ENCODE measurements at regions not wholly inside any gene's neighbourhood (a gene's known extent, or its start where the extent isn't known, plus 50 kb on each side); places are given as distances from the start of the nearest gene placed in this dataset.
A peak's percentile ranks its signal among the peaks of the same experiment; 100 is the strongest.

DNA sequence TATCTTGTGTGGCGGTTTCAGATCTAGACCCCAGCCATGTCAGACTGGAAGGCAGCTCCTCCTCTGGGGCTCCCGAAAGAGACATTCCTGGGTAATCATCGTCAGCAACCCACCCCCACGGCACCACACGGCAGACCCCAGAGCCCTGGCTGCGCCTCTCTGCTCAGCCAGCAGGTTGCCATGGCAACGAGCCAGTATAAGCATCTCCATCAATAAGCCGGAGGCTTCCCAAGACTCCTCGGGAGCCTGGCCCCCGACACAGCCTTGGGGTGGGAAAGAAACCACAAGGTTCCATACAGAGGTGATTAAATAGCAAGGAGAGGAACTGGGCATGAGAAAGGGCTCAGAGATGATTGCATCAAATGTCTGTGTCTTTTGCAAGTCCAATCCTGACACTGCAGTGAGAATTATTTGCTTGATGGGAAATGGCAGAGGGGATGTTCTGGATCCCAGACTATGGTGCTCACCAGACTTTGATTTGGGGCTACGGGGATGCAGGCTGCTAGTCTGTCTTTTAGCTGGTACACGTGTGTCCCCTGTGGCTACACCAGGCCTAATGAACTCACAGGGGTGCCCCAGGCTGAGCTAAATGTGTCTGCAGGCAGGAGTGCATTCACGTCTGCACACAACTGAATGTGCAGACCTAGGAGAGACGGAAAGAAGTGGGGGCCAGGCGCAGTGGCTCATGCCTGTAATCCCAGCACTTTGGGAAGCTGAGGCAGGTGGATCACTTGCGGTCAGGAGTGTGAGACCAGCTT is 320.5 kb upstream of the TNRC6C start:
- no peak overlapping the region for H3K4me2 ChIP-seq (ENCODE audit: low read length)
- H3K9ac ChIP-seq (ENCODE audit: low read depth, low read length) = no peak overlapping the region
- no peak overlapping the region for H3K4me3 ChIP-seq (ENCODE audit: low read length)
- no peaks in the 10 kb centered on the region for H3K9me3 ChIP-seq (replicated peaks; ENCODE audit: low read length)
- peaks cover 71% of the 10 kb centered on the region for H3K27me3 ChIP-seq (ENCODE audit: control insufficient read depth, insufficient read depth, low read length)
- no peaks in the 10 kb centered on the region for H3K36me3 ChIP-seq (ENCODE audit: insufficient read depth, low read length)
- no peaks in the 10 kb centered on the region for H3K4me1 ChIP-seq (ENCODE audit: control insufficient read depth, insufficient read depth, low read length)

DNA sequence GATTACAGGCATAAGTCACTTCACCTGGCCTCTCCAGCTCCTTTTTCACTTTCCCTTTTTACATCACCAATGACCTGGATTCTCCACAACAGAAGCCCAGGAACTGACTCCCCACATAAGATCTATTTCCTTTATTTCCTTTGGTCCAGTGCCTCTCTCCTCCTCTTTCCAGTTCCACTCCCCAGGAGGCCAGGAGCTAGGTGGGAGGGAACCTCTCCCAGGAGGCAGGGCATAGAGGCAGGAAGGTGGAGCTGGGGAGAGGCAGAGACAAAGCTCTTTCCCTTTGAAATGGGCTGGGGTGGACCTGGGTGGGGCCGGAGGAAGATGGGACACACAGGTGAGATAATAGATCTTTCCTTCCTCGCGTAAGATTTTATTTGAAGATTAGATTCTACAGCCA is 318.3 kb upstream of the TNRC6C start:
- H3K4me3 ChIP-seq (ENCODE audit: low read length) = no peak overlapping the region
- H3K36me3 ChIP-seq (ENCODE audit: insufficient read depth, low read length) = no peaks in the 10 kb centered on the region
- H3K9ac ChIP-seq (ENCODE audit: low read depth, low read length) = no peak overlapping the region
- peaks cover 2% of the 10 kb centered on the region for H3K4me1 ChIP-seq (ENCODE audit: control insufficient read depth, insufficient read depth, low read length)
- H3K9me3 ChIP-seq (replicated peaks; ENCODE audit: low read length) = no peaks in the 10 kb centered on the region
- peaks cover 84% of the 10 kb centered on the region for H3K27me3 ChIP-seq (ENCODE audit: control insufficient read depth, insufficient read depth, low read length)
- H3K4me2 ChIP-seq (ENCODE audit: low read length) = no peak overlapping the region

DNA sequence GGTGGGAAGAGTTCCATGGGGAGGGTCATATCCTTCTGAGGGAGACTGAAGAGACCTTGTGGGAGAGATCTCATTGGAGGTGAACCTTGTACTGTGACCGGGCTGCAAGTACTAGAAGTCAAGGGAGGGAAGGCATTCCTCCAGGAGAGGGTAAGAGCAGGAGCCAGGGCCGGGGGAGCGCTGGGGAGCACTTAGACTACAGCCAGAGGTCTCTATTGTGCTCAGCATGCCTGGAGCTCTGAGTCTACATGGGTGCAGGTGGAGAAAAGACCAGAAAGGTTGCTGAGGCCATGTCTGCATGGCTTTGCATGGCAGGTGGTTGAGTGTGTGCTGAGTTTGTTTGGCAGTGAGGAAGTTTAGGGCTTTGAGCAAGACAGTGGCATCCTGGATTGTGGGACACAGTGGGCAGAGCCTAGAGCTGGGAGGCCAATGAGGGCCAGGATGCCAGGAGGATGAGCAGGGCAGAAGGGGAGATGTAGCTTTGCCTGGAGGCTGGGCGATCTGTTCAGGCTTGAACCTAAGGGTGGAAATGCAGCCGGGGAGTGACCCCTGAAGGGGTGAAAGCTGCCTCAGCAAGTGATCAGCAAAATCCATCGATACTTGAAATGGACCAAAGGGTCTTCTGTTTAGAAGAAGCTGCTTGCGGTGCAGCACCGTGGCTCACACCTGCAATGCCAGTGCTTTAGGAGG is 317.4 kb upstream of the TNRC6C start:
- peaks cover 83% of the 10 kb centered on the region for H3K27me3 ChIP-seq (ENCODE audit: control insufficient read depth, insufficient read depth, low read length)
- peaks cover 9% of the 10 kb centered on the region for H3K4me1 ChIP-seq (ENCODE audit: control insufficient read depth, insufficient read depth, low read length)
- H3K4me2 ChIP-seq (ENCODE audit: low read length) = no peak overlapping the region
- H3K9me3 ChIP-seq (replicated peaks; ENCODE audit: low read length) = no peaks in the 10 kb centered on the region
- no peak overlapping the region for H3K4me3 ChIP-seq (ENCODE audit: low read length)
- H3K9ac ChIP-seq (ENCODE audit: low read depth, low read length) = no peak overlapping the region
- H3K36me3 ChIP-seq (ENCODE audit: insufficient read depth, low read length) = no peaks in the 10 kb centered on the region

DNA sequence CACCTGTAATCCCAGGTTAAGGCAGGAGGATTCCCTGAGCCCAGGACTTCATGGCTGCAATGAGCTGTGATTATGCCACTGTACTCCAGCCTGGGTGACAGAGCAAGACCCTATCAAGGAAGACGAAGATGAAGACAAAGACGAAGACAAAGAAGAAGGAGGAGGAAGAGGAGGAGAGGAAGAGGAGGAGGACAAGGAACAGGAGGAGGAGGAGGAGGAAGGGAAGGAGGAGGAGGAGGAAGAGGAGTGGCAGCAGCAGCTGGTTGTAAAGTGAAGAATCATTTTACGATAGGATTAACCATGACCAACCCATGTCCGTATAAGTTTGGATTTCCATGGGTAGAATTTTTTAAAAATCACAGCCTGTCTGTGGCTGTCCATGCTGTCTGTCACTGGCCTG is 316.8 kb upstream of the TNRC6C start:
- no peaks in the 10 kb centered on the region for H3K9me3 ChIP-seq (replicated peaks; ENCODE audit: low read length)
- peaks cover 76% of the 10 kb centered on the region for H3K27me3 ChIP-seq (ENCODE audit: control insufficient read depth, insufficient read depth, low read length)
- H3K4me3 ChIP-seq (ENCODE audit: low read length) = no peak overlapping the region

DNA sequence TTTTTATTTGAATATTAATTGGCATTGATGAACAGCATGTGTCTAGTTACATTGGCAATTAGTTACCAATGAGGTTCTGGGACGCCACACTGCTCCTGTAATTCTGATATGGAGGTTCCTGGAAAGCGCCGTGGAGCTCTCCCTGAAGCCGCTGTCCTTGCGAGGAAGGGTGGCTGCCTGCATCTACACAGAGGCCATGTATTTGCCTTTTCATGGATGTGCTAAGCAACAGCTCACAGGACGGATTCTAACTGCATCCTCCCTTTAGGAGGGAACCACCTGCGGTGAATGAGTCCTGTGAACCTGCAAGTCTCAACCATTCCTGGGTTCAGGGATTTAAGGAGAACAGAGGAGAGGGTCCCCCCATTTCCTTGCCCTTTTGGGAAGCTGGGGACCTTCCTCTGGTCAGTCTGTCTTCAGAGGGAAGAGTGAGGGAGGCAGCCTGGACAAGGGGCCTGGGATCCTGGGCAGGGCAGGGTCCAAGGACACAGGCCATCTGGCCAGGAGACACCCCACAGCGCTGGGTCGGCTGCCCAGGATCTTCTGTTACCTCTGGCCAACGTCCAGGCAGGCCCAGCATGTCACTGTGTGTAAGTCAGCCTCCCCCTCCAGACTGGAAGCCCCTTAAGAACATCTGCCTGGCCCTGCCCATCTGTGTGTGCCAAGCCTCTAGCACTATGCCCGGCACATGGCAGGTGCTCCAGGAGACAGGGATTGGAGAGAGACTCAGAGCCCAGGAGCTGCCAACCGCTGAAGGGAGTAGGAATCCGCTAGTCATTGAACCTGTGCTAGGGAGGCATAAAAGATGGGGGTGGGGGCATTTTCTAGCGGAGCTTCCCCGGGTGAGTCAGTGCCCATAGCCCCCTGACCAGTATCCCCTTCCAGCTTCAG is 314.1 kb upstream of the TNRC6C start:
- Histone ChIP-seq H3K27me3 (ENCODE audit: control insufficient read depth, insufficient read depth, low read length) (peaks cover 53% of the 10 kb centered on the region), H3K9ac (ENCODE audit: low read depth, low read length) (no peak overlapping the region), H3K36me3 (ENCODE audit: insufficient read depth, low read length) (no peaks in the 10 kb centered on the region), H3K4me2 (ENCODE audit: low read length) (no peak overlapping the region), H3K9me3 (replicated peaks; ENCODE audit: low read length) (peaks cover under 1% of the 10 kb centered on the region), H3K4me3 (ENCODE audit: low read length) (no peak overlapping the region), H3K4me1 (ENCODE audit: control insufficient read depth, insufficient read depth, low read length) (peaks cover 9% of the 10 kb centered on the region)

More for the DNA sequence above, 316.8 kb upstream of the TNRC6C start:
- no peak overlapping the region for H3K9ac ChIP-seq (ENCODE audit: low read depth, low read length)
- H3K4me2 ChIP-seq (ENCODE audit: low read length) = no peak overlapping the region
- no peaks in the 10 kb centered on the region for H3K36me3 ChIP-seq (ENCODE audit: insufficient read depth, low read length)
- peaks cover 9% of the 10 kb centered on the region for H3K4me1 ChIP-seq (ENCODE audit: control insufficient read depth, insufficient read depth, low read length)

DNA sequence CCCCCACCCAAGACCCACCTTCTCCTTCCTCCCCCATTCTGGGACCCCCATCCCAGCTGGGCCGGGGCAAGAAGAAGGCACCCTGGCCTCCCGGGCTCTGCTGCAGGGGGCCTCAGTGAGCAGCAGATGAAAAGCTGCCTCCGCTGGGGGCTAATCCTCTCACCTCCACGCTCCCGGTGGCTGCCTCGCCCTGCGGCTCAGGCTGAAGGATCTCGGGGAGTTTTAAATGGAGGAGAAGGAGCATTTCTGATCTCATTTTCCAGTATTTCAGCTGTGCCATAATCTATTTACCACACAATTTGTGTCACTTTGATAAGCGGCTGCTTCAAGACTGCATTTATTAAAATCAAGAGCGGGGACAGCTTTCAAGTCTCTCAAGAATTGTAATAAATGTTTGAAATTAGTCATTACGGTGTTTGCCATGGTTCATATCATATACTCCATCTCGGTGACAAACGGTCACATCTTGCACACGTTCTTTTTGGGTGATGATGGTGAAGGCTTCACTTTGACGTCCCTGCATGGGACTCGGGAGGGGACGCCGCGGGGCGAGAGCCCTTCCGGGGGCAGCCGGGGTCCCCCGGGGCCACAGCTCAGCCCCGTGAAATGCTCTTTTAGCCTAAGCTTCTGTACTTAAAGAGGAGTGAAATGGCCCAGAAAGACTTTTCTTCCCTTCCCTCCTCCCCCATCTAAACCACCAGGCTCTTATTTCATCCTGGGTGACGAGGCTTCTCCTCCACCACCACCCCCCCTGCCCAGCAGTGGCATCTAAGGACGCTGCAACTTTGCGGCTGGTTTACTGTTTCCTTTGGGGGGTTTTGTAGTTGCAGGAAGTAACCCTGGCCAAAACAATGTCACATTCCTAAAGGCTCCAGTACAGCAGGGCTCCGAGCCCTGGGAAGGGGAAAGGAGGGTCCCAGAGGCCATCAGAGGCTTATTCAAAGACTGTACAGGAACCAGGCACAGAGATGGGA is 313.1 kb upstream of the TNRC6C start:
- Histone ChIP-seq H3K9ac (ENCODE audit: low read depth, low read length) (no peak overlapping the region), H3K36me3 (ENCODE audit: insufficient read depth, low read length) (no peaks in the 10 kb centered on the region), H3K9me3 (replicated peaks; ENCODE audit: low read length) (peaks cover 2% of the 10 kb centered on the region), H3K4me1 (ENCODE audit: control insufficient read depth, insufficient read depth, low read length) (peaks cover 9% of the 10 kb centered on the region), H3K4me2 (ENCODE audit: low read length) (peak overlapping the region; percentile 75), H3K4me3 (ENCODE audit: low read length) (peak overlapping the region; percentile 44), H3K27me3 (ENCODE audit: control insufficient read depth, insufficient read depth, low read length) (peaks cover 49% of the 10 kb centered on the region)

DNA sequence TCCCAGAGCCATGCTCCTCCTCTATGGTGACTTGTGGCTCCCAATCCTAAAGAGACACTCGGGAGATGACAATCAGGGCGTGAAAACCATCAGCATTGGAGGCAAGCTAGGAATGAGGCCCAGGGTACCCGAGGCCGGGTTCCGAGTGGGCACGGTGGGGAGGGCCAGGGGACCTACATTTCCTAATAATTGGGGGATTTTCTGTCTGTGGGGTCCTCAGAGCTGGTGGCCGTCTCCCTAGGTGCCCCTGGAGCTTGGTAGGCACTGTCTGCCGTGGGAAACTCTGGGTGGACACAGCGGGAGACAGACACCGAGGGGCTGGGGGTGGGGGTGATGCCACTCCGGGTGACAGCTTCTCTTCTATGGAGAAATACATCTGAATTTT is 312.5 kb upstream of the TNRC6C start:
- peak overlapping the region; percentile 44 for H3K4me3 ChIP-seq (ENCODE audit: low read length)
- H3K9ac ChIP-seq (ENCODE audit: low read depth, low read length) = no peak overlapping the region
- H3K27me3 ChIP-seq (ENCODE audit: control insufficient read depth, insufficient read depth, low read length) = peaks cover 50% of the 10 kb centered on the region
- no peaks in the 10 kb centered on the region for H3K36me3 ChIP-seq (ENCODE audit: insufficient read depth, low read length)
- peaks cover 9% of the 10 kb centered on the region for H3K4me1 ChIP-seq (ENCODE audit: control insufficient read depth, insufficient read depth, low read length)
- H3K9me3 ChIP-seq (replicated peaks; ENCODE audit: low read length) = peaks cover 2% of the 10 kb centered on the region
- peak overlapping the region; percentile 75 for H3K4me2 ChIP-seq (ENCODE audit: low read length)

DNA sequence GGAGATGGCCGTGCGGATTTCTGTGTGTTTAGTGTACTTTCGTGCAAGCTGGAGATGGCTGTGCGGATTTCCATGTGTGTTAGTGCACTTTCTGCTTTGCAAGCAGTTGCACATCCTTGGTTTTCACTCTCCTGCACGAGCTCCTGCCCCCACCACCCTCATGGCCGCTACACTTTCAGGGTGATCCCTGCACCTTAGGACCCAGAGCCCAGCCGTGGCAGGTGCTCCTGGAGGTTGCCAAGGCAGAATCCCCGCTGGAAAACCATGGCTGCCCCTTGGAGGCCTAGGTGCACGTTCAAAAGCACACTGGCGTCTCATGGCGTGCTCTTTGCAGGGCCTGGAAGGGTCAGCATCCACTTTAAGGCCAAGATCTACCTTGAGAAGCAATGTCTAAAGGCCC is 311.0 kb upstream of the TNRC6C start:
- peaks cover 9% of the 10 kb centered on the region for H3K4me1 ChIP-seq (ENCODE audit: control insufficient read depth, insufficient read depth, low read length)
- H3K4me3 ChIP-seq (ENCODE audit: low read length) = no peak overlapping the region
- no peaks in the 10 kb centered on the region for H3K36me3 ChIP-seq (ENCODE audit: insufficient read depth, low read length)
- H3K4me2 ChIP-seq (ENCODE audit: low read length) = no peak overlapping the region
- no peak overlapping the region for H3K9ac ChIP-seq (ENCODE audit: low read depth, low read length)
- peaks cover 50% of the 10 kb centered on the region for H3K27me3 ChIP-seq (ENCODE audit: control insufficient read depth, insufficient read depth, low read length)
- H3K9me3 ChIP-seq (replicated peaks; ENCODE audit: low read length) = peaks cover 2% of the 10 kb centered on the region

DNA sequence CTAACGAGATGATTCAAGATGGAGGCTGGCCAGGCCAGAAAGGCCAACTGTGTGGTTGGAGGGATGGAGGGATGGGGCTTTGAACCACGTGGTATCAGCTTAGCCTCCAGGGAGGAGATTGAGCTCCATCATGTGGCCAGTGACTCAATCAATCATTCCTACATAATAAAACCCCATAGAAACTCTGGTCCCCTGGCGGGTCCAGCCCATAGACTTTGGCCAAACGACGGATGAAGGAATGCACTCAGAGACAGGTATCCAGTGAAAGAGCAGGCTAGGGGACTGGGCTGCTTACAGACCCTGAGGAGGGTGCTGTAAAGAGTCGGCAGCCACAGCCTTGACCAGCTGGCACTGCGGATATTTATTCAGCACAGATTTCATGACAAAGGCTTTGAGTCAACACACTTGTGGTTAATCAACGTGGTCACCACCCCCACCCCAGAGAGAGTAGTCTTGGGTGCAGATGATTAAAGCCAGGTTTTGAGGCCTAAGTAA is 308.7 kb upstream of the TNRC6C start:
- peaks cover 46% of the 10 kb centered on the region for H3K27me3 ChIP-seq (ENCODE audit: control insufficient read depth, insufficient read depth, low read length)
- no peaks in the 10 kb centered on the region for H3K36me3 ChIP-seq (ENCODE audit: insufficient read depth, low read length)
- peaks cover 9% of the 10 kb centered on the region for H3K4me1 ChIP-seq (ENCODE audit: control insufficient read depth, insufficient read depth, low read length)
- no peak overlapping the region for H3K4me2 ChIP-seq (ENCODE audit: low read length)
- no peak overlapping the region for H3K9ac ChIP-seq (ENCODE audit: low read depth, low read length)
- H3K4me3 ChIP-seq (ENCODE audit: low read length) = no peak overlapping the region
- H3K9me3 ChIP-seq (replicated peaks; ENCODE audit: low read length) = peaks cover 2% of the 10 kb centered on the region

DNA sequence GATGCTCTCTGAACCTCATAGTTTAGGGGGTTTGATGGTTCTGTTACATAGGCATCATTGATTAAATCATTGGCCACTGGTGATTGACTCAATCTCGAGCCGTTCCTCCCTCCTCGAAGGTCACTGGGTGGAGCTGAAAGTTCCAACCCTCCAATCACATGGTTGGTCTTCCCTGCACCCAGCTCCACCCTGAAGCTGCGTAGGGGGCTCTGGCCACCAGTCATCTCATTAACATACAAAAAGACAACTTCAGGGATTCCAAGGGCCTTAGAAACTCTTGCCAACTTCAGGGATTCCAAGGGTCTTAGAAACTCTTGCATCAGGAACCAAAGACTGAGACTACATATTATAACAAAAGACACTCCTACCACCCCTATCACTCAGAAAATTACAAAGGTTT is 306.5 kb upstream of the TNRC6C start:
- Histone ChIP-seq H3K36me3 (ENCODE audit: insufficient read depth, low read length) (no peaks in the 10 kb centered on the region), H3K4me2 (ENCODE audit: low read length) (no peak overlapping the region), H3K4me1 (ENCODE audit: control insufficient read depth, insufficient read depth, low read length) (no peaks in the 10 kb centered on the region), H3K9me3 (replicated peaks; ENCODE audit: low read length) (peaks cover 2% of the 10 kb centered on the region), H3K4me3 (ENCODE audit: low read length) (no peak overlapping the region), H3K27me3 (ENCODE audit: control insufficient read depth, insufficient read depth, low read length) (peaks cover 55% of the 10 kb centered on the region), H3K9ac (ENCODE audit: low read depth, low read length) (no peak overlapping the region)
